ENCODE measurements at regions not wholly inside any gene's neighbourhood (a gene's known extent, or its start where the extent isn't known, plus 50 kb on each side); places are given as distances from the start of the nearest gene placed in this dataset.

GRCh38 chr4:11189756-11190155, 238.9 kb downstream of the HS3ST1 start (continued):
- no peak for TF ChIP-seq NFIC (IDR thresholded peaks at IDR 0.05; ENCODE audit: borderline replicate concordance)
- no peak for TF ChIP-seq EZH2phosphoT487 (IDR thresholded peaks at IDR 0.05; ENCODE audit: borderline replicate concordance, low read depth)
- TF ChIP-seq TEAD4 (IDR thresholded peaks at IDR 0.05; ENCODE audit: borderline replicate concordance, insufficient read depth) = no peak
- no peak for TF ChIP-seq ELF1 (IDR thresholded peaks at IDR 0.05)

GRCh38 chr4:11183356-11183740, 245.3 kb downstream of the HS3ST1 start:
- H3K4me3 ChIP-seq (ENCODE audit: low read depth in 2 of 2, low read length in 1 of 2) = no peak overlapping the region
- no peak for TF ChIP-seq RCOR1 (IDR thresholded peaks at IDR 0.05; ENCODE audit: low read length)
- no peak for TF ChIP-seq FOSL2 (IDR thresholded peaks at IDR 0.05; ENCODE audit: borderline replicate concordance, low read depth)
- TF ChIP-seq, protein P1, sequence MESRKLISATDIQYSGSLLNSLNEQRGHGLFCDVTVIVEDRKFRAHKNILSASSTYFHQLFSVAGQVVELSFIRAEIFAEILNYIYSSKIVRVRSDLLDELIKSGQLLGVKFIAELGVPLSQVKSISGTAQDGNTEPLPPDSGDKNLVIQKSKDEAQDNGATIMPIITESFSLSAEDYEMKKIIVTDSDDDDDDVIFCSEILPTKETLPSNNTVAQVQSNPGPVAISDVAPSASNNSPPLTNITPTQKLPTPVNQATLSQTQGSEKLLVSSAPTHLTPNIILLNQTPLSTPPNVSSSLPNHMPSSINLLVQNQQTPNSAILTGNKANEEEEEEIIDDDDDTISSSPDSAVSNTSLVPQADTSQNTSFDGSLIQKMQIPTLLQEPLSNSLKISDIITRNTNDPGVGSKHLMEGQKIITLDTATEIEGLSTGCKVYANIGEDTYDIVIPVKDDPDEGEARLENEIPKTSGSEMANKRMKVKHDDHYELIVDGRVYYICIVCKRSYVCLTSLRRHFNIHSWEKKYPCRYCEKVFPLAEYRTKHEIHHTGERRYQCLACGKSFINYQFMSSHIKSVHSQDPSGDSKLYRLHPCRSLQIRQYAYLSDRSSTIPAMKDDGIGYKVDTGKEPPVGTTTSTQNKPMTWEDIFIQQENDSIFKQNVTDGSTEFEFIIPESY (IDR thresholded peaks at IDR 0.05; ENCODE audit: borderline replicate concordance, low read depth) = no peak
- no peak for TF ChIP-seq TAF1 (IDR thresholded peaks at IDR 0.05; ENCODE audit: borderline replicate concordance, low read depth, low read length)
- H3K27me3 ChIP-seq (ENCODE audit: insufficient read depth) = no peaks in the 10 kb centered on the region
- ChIA-PET POLR2A (no interaction called here), CTCF (no interaction called here)
- no peaks in the 10 kb centered on the region for H3K4me1 ChIP-seq (ENCODE audit: control insufficient read depth in 1 of 2, insufficient read depth in 2 of 2, low read depth in 1 of 2, low read length in 1 of 2)
- no peak for DNase-seq
- no peaks in the 10 kb centered on the region for H4K20me1 ChIP-seq (ENCODE audit: insufficient read depth)
- H3K9ac ChIP-seq = no peak overlapping the region
- no peaks in the 10 kb centered on the region for H3K9me2 ChIP-seq
- no peaks in the 10 kb centered on the region for H3F3A ChIP-seq (replicated peaks; ENCODE audit: insufficient read depth)
- no peak overlapping the region for H3K4me2 ChIP-seq
- H3K79me2 ChIP-seq (ENCODE audit: insufficient read depth) = no peaks in the 10 kb centered on the region
- H3K36me3 ChIP-seq (replicated peaks in 1 of 2; ENCODE audit: control insufficient read depth in 1 of 2, insufficient read depth in 2 of 2, low read length in 1 of 2) = no peaks in the 10 kb centered on the region
- no peaks in the 10 kb centered on the region for H3K9me3 ChIP-seq
- WGBS (ENCODE audit: low lambda C conversion rate) = 11% methylated on average over 2 of the region's 2 CpGs
- H3K27ac ChIP-seq (ENCODE audit: low read depth in 2 of 2, low read length in 1 of 2) = no peak overlapping the region
- H2AFZ ChIP-seq (ENCODE audit: low read depth) = no peak overlapping the region

DNA sequence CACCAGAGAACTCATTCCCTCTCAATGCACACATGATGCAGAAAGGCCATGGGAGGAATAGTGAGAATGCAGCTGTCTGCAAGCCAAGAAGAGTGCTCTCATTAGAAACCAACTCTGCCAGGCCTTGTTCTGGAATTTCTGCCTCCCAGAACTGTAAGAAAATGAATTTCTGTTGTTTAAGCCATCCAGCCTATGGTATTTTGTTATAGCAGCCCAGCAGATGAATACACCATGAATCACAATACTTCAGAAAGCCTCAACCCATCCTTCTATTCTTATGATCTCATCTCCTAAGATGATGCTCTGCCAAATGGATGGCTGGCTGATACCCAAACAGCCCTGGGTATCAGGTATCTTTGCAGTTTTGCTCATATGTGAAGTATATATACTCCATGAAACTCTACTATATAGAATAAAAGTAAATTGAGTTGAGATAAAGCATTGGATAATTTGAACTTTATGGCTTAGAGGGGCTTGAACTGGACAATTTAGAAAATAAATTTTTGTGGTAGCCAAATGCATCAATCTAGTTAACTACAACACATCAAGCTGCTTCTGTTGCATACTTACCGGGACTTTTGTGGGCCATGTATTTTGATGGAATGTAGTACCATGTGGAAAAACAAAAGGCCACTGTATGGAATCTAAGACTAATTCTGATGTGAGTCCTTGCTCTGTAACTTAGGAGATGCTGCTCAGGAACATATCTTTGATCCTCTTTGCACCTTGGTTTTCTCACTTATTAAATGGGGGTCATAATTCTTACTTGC, 245.9 kb downstream of the HS3ST1 start:
- Histone ChIP-seq H3K9me3 (no peaks in the 10 kb centered on the region), H3K9ac (no peak overlapping the region), H3K27me3 (ENCODE audit: insufficient read depth) (no peaks in the 10 kb centered on the region), H3K4me1 (ENCODE audit: control insufficient read depth in 1 of 2, insufficient read depth in 2 of 2, low read depth in 1 of 2, low read length in 1 of 2) (no peaks in the 10 kb centered on the region), H3K79me2 (ENCODE audit: insufficient read depth) (no peaks in the 10 kb centered on the region), H2AFZ (ENCODE audit: low read depth) (no peak overlapping the region), H3K4me3 (ENCODE audit: low read depth in 2 of 2, low read length in 1 of 2) (no peak overlapping the region), H3F3A (replicated peaks; ENCODE audit: insufficient read depth) (no peaks in the 10 kb centered on the region), H3K36me3 (replicated peaks in 1 of 2; ENCODE audit: control insufficient read depth in 1 of 2, insufficient read depth in 2 of 2, low read length in 1 of 2) (no peaks in the 10 kb centered on the region), H3K9me2 (no peaks in the 10 kb centered on the region), H3K27ac (ENCODE audit: low read depth in 2 of 2, low read length in 1 of 2) (no peak overlapping the region), H4K20me1 (ENCODE audit: insufficient read depth) (no peaks in the 10 kb centered on the region), H3K4me2 (no peak overlapping the region)
- CTCF ChIA-PET = no interaction called here
- POLR2A ChIA-PET = no interaction called here
- DNase-seq = no peak
- 53% methylated on average over 1 of the region's 1 CpG for WGBS (ENCODE audit: low lambda C conversion rate)
- no peak for TF ChIP-seq EZH2phosphoT487 (IDR thresholded peaks at IDR 0.05; ENCODE audit: borderline replicate concordance, low read depth)
- TF ChIP-seq MEF2A (IDR thresholded peaks at IDR 0.05; ENCODE audit: borderline replicate concordance, low read depth) = no peak
- TF ChIP-seq RAD21 (IDR thresholded peaks at IDR 0.05; ENCODE audit: low read length) = no peak
- no peak for TF ChIP-seq EP300 (IDR thresholded peaks at IDR 0.05; ENCODE audit: borderline replicate concordance in 1 of 2, low read depth in 1 of 2, low read length in 1 of 2)
- TF ChIP-seq YY1 (IDR thresholded peaks at IDR 0.05; ENCODE audit: low read depth) = no peak
- no peak for TF ChIP-seq RFX5 (IDR thresholded peaks at IDR 0.05; ENCODE audit: low read length)
- TF ChIP-seq SMC3 (IDR thresholded peaks at IDR 0.05; ENCODE audit: low read depth, low read length) = no peak
- no peak for TF ChIP-seq ELF1 (IDR thresholded peaks at IDR 0.05)
- TF ChIP-seq TEAD4 (IDR thresholded peaks at IDR 0.05; ENCODE audit: borderline replicate concordance, insufficient read depth) = no peak
- TF ChIP-seq SIN3A (IDR thresholded peaks at IDR 0.05; ENCODE audit: borderline replicate concordance, low read depth, low read length) = no peak
- TF ChIP-seq, protein P2, sequence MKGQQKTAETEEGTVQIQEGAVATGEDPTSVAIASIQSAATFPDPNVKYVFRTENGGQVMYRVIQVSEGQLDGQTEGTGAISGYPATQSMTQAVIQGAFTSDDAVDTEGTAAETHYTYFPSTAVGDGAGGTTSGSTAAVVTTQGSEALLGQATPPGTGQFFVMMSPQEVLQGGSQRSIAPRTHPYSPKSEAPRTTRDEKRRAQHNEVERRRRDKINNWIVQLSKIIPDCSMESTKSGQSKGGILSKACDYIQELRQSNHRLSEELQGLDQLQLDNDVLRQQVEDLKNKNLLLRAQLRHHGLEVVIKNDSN (IDR thresholded peaks at IDR 0.05; ENCODE audit: borderline replicate concordance, low read depth) = no peak
- no peak for TF ChIP-seq POLR2AphosphoS5 (IDR thresholded peaks at IDR 0.05; ENCODE audit: low read depth, low read length)
- no peak for TF ChIP-seq GABPA (IDR thresholded peaks at IDR 0.05; ENCODE audit: low read depth)
- TF ChIP-seq, protein P1 (IDR thresholded peaks at IDR 0.05; ENCODE audit: borderline replicate concordance, low read depth) = no peak
- TF ChIP-seq, protein P3, sequence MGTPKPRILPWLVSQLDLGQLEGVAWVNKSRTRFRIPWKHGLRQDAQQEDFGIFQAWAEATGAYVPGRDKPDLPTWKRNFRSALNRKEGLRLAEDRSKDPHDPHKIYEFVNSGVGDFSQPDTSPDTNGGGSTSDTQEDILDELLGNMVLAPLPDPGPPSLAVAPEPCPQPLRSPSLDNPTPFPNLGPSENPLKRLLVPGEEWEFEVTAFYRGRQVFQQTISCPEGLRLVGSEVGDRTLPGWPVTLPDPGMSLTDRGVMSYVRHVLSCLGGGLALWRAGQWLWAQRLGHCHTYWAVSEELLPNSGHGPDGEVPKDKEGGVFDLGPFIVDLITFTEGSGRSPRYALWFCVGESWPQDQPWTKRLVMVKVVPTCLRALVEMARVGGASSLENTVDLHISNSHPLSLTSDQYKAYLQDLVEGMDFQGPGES (IDR thresholded peaks at IDR 0.05; ENCODE audit: low read depth, low read length) = no peak
- TF ChIP-seq TAF1 (IDR thresholded peaks at IDR 0.05; ENCODE audit: borderline replicate concordance, low read depth, low read length) = no peak
- TF ChIP-seq NFIC (IDR thresholded peaks at IDR 0.05; ENCODE audit: borderline replicate concordance) = no peak

Data from SK-N-SH (cell line).